ENCODE measurements at regions not wholly inside any gene's neighbourhood (a gene's known extent, or its start where the extent isn't known, plus 50 kb on each side); places are given as distances from the start of the nearest gene placed in this dataset.

GRCh38 chr4:96952610-96953009, 1112.7 kb downstream of the PDHA2 start:
- no peak for TF ChIP-seq CTCF (IDR thresholded peaks at IDR 0.05)
- no peak for TF ChIP-seq POLR2A (IDR thresholded peaks at IDR 0.05)
